Smooth muscle cell (in vitro differentiated cells): ENCODE measurements at regions not wholly inside any gene's neighbourhood (a gene's known extent, or its start where the extent isn't known, plus 50 kb on each side); places are given as distances from the start of the nearest gene placed in this dataset.
A peak's percentile ranks its signal among the peaks of the same experiment; 100 is the strongest.

Source experiments
- DNase-seq: peaks from one replicate; lab custom pipeline; 2025; ENCODE audit not compliant: unreplicated experiment; lab: John Stamatoyannopoulos, UW
- H2AFZ ChIP-seq: fragments of 200-600 bp; sonication (generic); 2 replicates; pipeline ENCODE4 v1.6.0; 2016; ENCODE audit warnings: antibody characterized with exemption, low read depth, mild to moderate bottlenecking
- H3F3A ChIP-seq: fragments of 200-600 bp; sonication (generic); 2 replicates; pipeline ENCODE4 v1.6.0; 2017; ENCODE audit warnings: antibody characterized with exemption, low read depth
- H3K27ac ChIP-seq: fragments of 200-600 bp; sonication (generic); 2 replicates; pipeline ENCODE4 v1.5.1; 2016; ENCODE audit warnings: low read depth, mild to moderate bottlenecking
- H3K27me3 ChIP-seq: fragments of 200-600 bp; sonication (generic); 2 replicates; pipeline ENCODE4 v1.6.1; 2016; ENCODE audit warnings: low read depth, mild to moderate bottlenecking
- H3K36me3 ChIP-seq: fragments of 200-600 bp; sonication (generic); 2 replicates; pipeline ENCODE4 v1.5.1; 2016; ENCODE audit warnings: low read depth
- H3K4me1 ChIP-seq: fragments of 200-600 bp; sonication (generic); 2 replicates; pipeline ENCODE4 v1.5.1; 2016; ENCODE audit warnings: low read depth
- H3K4me2 ChIP-seq: fragments of 200-600 bp; sonication (generic); 2 replicates; pipeline ENCODE4 v1.6.0; 2016; ENCODE audit warnings: mild to moderate bottlenecking
- H3K4me3 ChIP-seq: fragments of 200-600 bp; sonication (generic); 2 replicates; pipeline ENCODE4 v1.5.1; 2016; ENCODE audit warnings: mild to moderate bottlenecking
- H3K79me2 ChIP-seq: fragments of 200-600 bp; sonication (generic); 2 replicates; pipeline ENCODE4 v1.6.0; 2016; ENCODE audit warnings: low read depth, mild to moderate bottlenecking
- H3K9ac ChIP-seq: fragments of 200-600 bp; sonication (generic); 2 replicates; pipeline ENCODE4 v1.6.0; 2016; ENCODE audit warnings: low read depth
- H3K9me3 ChIP-seq: fragments of 200-600 bp; sonication (generic); replicated peaks from 2 replicates; pipeline ENCODE4 v1.5.1; 2016; ENCODE audit warnings: low read depth
- H4K20me1 ChIP-seq: fragments of 200-600 bp; sonication (generic); 2 replicates; pipeline ENCODE4 v1.6.0; 2016; ENCODE audit warnings: low read depth
- WGBS: methylation state at CpG from one replicate; pipeline ENCODE4 v1.1.7; 2016; ENCODE audit warnings: low lambda C conversion rate; 5-methylcytosine and 5-hydroxymethylcytosine counted together
- TF ChIP-seq, protein P1 (sequence below): fragments of 200-600 bp; sonication (generic); IDR thresholded peaks from 2 replicates; pipeline ENCODE4 v1.5.1; 2017; ENCODE audit warnings: borderline replicate concordance, mild to moderate bottlenecking, antibody characterized with exemption; ENCODE audit not compliant: insufficient read depth, poor library complexity, severe bottlenecking

- H3K27ac ChIP-seq = no peak overlapping the region
- WGBS = 45% methylated on average over 9 of the region's 9 CpGs
Measured at GRCh38 chr11:130815097-130815802, 101.0 kb downstream of the SNX19 start.

DNA sequence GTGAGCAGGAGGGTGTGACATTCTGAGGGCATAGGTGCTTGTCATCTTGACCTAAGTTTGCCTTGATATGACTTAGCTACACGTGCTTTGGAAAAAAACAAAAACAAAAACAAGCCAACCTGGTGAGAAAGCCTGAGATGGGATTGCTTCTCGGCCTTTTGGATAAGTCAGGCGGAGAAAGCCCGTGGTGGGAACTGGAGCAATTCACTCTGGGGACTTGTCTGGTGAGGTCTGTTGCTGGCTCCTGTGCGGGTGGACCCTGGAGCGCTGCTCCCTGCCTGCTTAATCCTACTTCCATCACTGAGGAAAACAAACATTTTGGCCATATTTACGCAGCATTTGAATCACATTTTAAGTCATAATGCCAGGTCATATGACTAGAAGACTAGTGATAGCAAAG lies 100.3 kb downstream of the SNX19 start:
- no peaks in the 10 kb centered on the region for H3K36me3 ChIP-seq
- WGBS = 87% methylated on average over 7 of the region's 7 CpGs
- TF ChIP-seq, protein P1, sequence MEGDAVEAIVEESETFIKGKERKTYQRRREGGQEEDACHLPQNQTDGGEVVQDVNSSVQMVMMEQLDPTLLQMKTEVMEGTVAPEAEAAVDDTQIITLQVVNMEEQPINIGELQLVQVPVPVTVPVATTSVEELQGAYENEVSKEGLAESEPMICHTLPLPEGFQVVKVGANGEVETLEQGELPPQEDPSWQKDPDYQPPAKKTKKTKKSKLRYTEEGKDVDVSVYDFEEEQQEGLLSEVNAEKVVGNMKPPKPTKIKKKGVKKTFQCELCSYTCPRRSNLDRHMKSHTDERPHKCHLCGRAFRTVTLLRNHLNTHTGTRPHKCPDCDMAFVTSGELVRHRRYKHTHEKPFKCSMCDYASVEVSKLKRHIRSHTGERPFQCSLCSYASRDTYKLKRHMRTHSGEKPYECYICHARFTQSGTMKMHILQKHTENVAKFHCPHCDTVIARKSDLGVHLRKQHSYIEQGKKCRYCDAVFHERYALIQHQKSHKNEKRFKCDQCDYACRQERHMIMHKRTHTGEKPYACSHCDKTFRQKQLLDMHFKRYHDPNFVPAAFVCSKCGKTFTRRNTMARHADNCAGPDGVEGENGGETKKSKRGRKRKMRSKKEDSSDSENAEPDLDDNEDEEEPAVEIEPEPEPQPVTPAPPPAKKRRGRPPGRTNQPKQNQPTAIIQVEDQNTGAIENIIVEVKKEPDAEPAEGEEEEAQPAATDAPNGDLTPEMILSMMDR = no peak
- H3K9ac ChIP-seq = no peak overlapping the region
- no peaks in the 10 kb centered on the region for H4K20me1 ChIP-seq
- H3K4me1 ChIP-seq = peaks cover 9% of the 10 kb centered on the region
- no peak overlapping the region for H3K27ac ChIP-seq
- peak overlapping the region; percentile 70 for H3K4me2 ChIP-seq
- H3F3A ChIP-seq = peaks cover 5% of the 10 kb centered on the region
- no peaks in the 10 kb centered on the region for H3K27me3 ChIP-seq
- DNase-seq = no peak
- no peaks in the 10 kb centered on the region for H3K79me2 ChIP-seq
- no peak overlapping the region for H2AFZ ChIP-seq
- H3K9me3 ChIP-seq = no peaks in the 10 kb centered on the region
- no peak overlapping the region for H3K4me3 ChIP-seq

More at GRCh38 chr11:130815097-130815802, 101.0 kb downstream of the SNX19 start:
- Histone ChIP-seq H3K9me3 (no peaks in the 10 kb centered on the region), H3K9ac (no peak overlapping the region), H4K20me1 (no peaks in the 10 kb centered on the region), H3K4me1 (peaks cover 9% of the 10 kb centered on the region), H3K27me3 (no peaks in the 10 kb centered on the region), H2AFZ (no peak overlapping the region), H3K4me2 (peak overlapping the region; percentile 70), H3F3A (peaks cover 5% of the 10 kb centered on the region), H3K4me3 (no peak overlapping the region), H3K36me3 (no peaks in the 10 kb centered on the region), H3K79me2 (no peaks in the 10 kb centered on the region)
- TF ChIP-seq, protein P1 = no peak
- no peak for DNase-seq

DNA sequence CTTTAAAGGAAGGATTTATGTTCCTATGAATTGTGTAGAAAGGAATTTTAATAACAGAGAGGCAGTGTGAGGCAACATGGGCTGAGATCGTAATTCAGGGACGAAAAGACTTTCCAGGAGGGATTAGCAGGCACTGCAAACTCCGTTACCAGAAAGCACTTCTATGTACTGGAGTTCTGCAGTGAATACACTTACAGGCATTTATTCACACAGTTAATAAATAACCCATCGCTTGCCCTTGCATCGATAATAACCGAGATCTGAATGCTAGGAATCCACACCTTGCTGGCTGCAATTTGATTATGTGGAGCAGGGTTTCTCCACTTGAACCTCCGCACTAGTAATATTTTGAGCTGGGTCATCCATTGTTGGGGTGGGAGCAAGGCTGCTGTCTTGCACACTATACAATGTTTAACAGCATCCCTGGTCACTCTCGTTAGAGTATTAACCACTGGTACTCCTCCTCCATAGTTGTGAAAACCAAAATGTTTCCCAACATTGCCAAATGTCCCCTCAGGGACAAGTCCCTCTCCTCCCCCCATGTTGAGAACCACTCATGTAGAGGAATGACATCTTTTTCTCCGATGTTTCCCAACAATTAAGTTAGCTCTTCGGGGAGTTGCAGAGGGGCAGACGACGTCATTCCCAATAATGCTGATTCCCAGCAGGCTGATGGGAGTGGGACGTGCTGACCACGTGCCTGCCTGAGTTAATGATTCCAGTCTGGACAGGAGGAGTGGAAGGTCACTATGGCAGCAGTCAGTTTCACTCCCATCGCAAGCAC lies 99.5 kb downstream of the SNX19 start:
- Histone ChIP-seq H3K4me3 (no peak overlapping the region), H3F3A (peaks cover 5% of the 10 kb centered on the region), H3K27me3 (no peaks in the 10 kb centered on the region), H3K36me3 (no peaks in the 10 kb centered on the region), H3K27ac (no peak overlapping the region), H3K9me3 (no peaks in the 10 kb centered on the region), H3K4me1 (peaks cover 9% of the 10 kb centered on the region), H3K4me2 (peak overlapping the region; percentile 70), H3K79me2 (no peaks in the 10 kb centered on the region), H2AFZ (no peak overlapping the region), H3K9ac (no peak overlapping the region), H4K20me1 (no peaks in the 10 kb centered on the region)
- DNase-seq = no peak
- WGBS = 62% methylated on average over 15 of the region's 15 CpGs
- TF ChIP-seq, protein P1 = no peak
